Inflammatory macrophage treated with lipopolysaccharide for 4 hours (primary cell): ENCODE measurements at regions not wholly inside any gene's neighbourhood (a gene's known extent, or its start where the extent isn't known, plus 50 kb on each side); places are given as distances from the start of the nearest gene placed in this dataset.

Experiments
- DNase-seq: peaks from one replicate; pipeline ENCODE4 v3.0.0-alpha.2; 2020

GRCh38 chr4:119823045-119823444, 194.4 kb upstream of the PDE5A start:
- no peak for DNase-seq

DNA sequence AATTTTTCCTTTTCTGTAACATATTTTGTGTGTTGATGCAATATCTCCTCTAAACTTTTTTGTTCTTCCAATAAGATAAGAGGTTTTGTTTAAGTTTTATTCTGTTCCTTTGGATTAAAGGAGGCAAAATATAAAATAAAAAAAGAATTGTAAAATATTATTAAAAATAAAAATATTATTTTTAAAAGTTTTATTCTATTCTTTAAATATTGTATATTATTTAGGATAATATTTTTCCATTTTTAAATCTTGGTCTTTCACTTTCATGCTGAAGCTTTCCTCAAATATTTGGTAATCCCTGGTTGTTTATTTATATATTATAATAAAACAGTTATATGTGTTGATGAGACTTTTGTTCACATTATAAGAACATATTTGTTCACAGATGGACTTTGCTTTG, 187.9 kb upstream of the PDE5A start:
- no peak for DNase-seq

DNA sequence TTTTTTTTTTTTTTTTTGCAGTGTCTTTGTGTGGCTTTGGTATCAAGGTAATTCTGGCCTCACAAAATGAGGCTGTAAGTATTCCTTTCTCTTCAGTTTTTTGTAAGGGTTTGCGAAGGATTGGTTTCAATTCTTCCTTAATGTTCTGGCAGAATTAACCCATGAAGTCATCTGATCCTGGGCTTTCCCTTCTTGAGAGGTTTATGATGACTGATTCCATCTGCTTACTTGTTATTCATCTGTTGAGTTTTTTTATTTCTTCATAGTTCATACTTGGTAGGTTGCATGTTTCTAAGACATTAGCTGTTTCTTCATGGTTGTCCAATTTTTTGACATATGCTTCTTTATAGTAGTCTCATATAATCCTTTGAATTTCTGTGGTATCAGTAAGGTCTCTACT, 181.4 kb upstream of the PDE5A start:
- DNase-seq: no peak

- DNase-seq: no peak
Measured at GRCh38 chr4:119804404-119804803, 175.8 kb upstream of the PDE5A start.

DNA sequence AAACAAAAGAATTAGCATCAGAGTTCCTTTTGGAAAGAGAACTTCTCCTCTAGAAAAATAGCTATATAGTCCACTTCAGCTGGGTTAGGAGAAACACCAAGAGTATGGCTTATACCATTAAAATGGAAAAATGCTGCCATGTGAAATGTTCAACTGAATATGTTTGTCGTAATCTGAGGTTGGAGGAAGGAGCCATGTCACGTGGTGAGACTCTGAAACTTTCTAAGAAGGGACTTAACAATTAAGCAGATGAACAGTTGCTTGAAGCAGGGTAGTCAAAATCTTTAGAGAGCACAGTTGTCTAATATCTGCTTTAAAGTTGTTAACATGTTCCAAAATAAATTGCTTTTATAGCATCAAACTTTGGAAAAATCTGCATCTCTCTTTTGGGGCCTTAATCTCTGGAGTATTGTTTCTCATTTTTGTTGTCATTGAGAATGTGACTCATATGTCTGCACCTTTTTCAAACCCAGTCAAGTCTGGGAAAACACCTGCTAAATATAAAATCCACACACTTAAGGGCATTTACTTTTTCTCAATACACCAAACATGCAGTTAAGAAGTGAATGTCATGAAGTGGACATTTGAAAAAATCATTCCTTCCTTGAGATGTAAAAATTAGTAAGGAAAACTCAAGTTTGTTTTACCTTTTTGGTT, 168.8 kb upstream of the PDE5A start:
- no peak for DNase-seq

GRCh38 chr4:119795986-119796578, 167.5 kb upstream of the PDE5A start:
- DNase-seq: no peak

- DNase-seq: no peak
Measured at GRCh38 chr4:119794681-119795080, 166.1 kb upstream of the PDE5A start.

- no peak for DNase-seq
Measured at GRCh38 chr4:119794113-119794512, 165.5 kb upstream of the PDE5A start.

- no peak for DNase-seq
Measured at GRCh38 chr4:119788349-119789266, 160.0 kb upstream of the PDE5A start.

GRCh38 chr4:119785963-119786362, 157.4 kb upstream of the PDE5A start:
- no peak for DNase-seq

- DNase-seq: no peak
Measured at GRCh38 chr4:119783189-119783983, 154.8 kb upstream of the PDE5A start.

DNA sequence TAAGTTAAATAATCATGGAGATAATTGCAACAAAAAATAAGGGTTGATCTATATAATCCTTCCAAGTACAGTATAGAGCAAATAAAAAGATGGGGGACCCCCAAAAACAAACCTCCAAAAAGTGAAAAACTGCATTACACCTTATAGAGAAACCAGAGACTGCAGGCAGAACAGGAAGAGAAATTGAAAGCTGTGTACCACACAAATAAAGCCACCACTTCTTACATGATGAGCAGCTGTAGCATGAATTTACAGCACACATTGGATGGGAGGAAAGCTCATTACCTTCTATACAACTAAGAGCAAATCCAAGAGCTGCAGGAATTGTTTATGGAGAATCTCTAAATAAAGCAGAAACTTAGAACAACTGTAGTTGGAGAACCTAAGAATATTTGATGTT, 152.4 kb upstream of the PDE5A start:
- DNase-seq: no peak

- DNase-seq: no peak
Measured at GRCh38 chr4:119774840-119775239, 146.2 kb upstream of the PDE5A start.

DNA sequence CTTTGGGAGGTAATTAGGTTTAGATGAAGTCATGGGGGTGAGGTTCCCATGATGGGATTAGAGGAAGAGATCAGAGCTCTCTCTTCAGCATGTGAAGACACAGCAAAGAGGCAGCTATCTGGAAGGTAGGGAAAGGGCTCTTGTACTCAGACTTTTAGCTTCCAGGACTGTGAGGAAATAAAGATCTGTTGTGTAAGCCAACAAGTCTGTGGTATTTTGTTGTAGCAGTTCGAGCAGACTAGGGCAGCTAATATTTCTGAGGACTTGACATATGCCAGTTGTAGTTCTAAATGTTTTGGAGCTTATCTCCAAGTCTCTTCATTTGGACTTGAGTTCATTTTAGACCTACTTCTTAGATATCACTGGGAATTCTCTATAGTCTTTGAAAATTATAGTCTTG, 137.3 kb upstream of the PDE5A start:
- DNase-seq: no peak

DNA sequence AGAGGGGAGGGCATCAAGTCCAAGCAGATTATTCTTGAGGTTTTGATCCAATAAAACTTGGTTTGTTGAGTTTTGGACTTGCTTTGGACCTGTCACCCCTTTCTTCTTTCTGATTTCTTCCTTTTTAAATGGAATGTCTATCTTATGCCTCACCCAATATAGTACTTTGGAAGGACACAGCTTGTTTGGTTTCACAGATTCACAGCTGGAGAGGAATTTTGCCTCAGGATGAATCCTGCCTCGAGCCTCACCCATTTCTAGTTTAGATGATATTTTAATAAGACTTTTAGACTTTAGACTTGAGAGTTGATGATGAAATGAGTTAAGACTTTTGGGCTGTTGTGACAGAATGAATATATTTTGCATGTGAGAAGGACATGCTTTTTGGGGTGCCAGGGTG, 136.9 kb upstream of the PDE5A start:
- no peak for DNase-seq

- DNase-seq: no peak
Measured at GRCh38 chr4:119763386-119763785, 134.8 kb upstream of the PDE5A start.

DNA sequence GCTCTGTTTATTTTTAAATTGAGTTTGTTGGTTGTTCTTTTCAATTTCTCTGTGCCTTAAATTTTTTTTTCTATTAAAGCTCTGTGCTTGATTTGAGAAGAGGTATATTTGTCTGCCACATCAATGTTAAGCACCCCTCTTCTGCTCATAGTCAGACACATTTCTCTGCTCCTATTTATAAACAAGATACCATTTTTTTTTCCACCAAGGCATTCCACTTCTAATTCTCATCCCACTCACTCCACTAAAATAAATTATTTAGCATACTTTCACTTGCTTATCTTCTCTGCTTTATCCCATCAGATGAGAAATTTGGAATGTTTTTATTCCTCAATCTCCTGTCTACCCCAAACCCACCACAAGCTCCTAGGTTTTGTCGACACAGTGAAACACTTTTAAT, 127.0 kb upstream of the PDE5A start:
- no peak for DNase-seq

GRCh38 chr4:119752936-119753335, 124.3 kb upstream of the PDE5A start:
- DNase-seq: no peak

DNA sequence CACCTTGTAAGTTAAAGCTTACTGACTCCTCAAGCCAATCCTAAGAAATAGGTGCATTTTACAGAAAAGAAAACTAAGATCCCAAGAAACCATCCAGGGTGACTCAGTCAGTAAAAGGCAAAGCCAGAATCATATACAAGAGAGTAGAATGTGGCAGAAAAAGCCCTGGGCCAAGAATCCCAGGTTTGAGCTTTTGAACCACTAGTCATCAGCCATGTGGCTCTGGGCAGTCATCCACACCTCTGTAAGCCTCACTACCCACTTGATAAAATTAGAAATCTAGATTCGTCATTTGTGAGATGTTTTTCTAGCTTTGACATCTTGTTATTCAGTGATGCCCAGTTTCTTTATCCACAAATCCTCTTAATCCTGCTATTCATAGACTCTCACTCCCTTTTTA, 122.2 kb upstream of the PDE5A start:
- no peak for DNase-seq

GRCh38 chr4:119750048-119750447, 121.4 kb upstream of the PDE5A start:
- DNase-seq: no peak

DNA sequence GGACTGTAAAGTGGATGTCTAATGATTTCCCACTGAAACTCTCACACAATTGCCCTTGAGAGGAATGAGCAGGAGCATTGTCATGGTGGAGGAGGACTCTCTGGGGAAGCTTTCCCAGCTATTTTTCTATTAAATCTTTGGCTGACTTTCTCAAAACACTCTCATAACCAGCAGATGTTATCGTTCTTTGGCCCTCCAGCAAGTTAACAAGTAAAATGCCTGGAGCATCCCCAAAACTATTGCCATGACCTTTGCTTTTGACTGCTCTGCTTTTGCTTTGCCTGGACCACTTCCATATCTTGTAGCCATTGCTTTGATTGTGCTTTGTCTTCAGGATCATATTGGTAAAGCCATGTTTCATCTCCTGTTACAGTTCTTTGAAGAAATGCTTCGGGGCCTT, 120.2 kb upstream of the PDE5A start:
- DNase-seq: no peak

DNA sequence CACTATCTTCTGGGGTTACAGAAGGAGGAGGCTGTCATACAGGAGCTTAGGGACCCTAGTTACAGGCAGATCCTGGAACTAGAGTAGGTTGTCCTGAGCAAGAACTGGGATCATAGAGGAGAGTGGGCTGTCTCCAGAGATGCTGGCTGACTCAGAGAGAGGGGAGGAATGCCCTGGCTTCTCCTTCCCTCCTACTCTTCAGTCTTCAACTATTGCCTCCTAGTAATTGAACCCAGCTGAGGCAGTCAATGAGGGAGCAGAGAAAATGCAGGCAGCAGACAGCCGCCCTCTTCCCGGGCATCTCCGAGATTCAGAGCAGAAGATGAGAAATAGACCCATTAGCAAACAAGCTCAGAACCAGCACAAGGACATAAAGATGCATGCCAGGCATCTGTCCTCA, 118.3 kb upstream of the PDE5A start:
- no peak for DNase-seq

GRCh38 chr4:119745351-119745750, 116.7 kb upstream of the PDE5A start:
- no peak for DNase-seq
